Stimulated activated CD4-positive, alpha-beta T cell treated with anti-CD3 and anti-CD28 coated beads, Interleukin-1b, Interleukin-23, amount 100 ng/mL, for 24 hours (primary cell): ENCODE measurements at regions not wholly inside any gene's neighbourhood (a gene's known extent, or its start where the extent isn't known, plus 50 kb on each side); places are given as distances from the start of the nearest gene placed in this dataset.
A peak's percentile ranks its signal among the peaks of the same experiment; 100 is the strongest.

Source experiments
- DNase-seq, 4 experiments: peaks; one replicate each; pipeline ENCODE4 v3.0.0-alpha.2; 2020; ENCODE audit warnings: low read depth in 4 of 4, low spot score in 1 of 4

DNA sequence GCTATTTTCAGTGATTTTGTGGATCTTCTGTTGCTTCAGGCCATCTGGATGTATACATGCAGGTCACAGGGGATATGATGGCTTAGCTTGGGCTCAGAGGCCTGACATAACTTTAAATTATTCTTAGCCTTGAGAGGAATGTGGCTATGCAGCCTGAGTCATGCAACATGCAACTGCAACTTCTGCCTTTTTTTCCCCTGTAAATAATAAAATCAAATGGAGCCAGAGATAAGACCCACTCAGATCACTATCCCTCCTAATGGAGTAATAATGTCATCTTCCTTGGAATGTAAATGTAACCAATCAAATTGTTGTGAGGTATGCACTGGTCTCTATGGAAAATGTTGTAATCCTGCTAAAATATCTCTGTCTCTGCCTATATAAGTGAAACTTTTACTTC lies 54.9 kb downstream of the MAGEB17 start:
- no peak for DNase-seq

DNA sequence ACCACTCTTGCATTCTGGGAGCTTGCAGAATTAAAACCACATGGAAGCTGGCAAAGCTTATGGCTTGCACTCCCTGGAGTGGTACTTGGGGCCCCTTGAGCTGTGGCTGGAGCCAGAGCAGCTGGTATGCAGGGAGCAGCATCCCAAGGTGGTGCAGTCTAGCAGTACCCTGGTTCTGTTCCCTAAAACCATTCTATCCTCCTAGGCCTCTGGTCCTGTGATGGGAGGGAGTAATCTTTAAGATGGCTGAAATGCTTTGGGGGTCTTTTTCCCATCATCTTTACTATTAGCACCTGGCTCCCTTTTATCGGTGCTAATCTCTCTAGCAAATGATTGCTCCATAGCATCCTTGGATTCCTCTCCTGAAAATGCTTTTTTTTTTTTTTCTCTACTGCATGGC lies 56.1 kb downstream of the MAGEB17 start:
- no peak for DNase-seq

DNA sequence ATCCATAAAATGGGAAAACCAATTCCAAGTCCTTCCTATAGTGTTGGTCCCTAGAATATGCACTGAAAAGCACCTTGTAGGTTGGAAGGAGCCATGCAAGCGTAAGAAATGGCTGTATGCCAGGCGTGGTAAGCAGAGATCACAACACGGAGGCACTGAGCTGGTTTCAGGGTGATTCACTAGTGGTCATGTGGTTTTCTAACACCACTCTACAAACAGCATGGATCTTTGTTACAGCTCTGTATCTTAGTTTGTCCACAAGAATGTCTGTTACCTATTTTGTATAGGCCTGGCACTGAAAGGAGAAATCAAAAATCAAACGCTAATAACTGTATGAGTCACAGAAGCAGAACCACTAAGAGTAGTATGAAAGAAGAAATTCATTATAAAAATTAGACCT lies 71.9 kb downstream of the MAGEB17 start:
- DNase-seq, result peak in 1 of 4 experiments; percentile 0

DNA sequence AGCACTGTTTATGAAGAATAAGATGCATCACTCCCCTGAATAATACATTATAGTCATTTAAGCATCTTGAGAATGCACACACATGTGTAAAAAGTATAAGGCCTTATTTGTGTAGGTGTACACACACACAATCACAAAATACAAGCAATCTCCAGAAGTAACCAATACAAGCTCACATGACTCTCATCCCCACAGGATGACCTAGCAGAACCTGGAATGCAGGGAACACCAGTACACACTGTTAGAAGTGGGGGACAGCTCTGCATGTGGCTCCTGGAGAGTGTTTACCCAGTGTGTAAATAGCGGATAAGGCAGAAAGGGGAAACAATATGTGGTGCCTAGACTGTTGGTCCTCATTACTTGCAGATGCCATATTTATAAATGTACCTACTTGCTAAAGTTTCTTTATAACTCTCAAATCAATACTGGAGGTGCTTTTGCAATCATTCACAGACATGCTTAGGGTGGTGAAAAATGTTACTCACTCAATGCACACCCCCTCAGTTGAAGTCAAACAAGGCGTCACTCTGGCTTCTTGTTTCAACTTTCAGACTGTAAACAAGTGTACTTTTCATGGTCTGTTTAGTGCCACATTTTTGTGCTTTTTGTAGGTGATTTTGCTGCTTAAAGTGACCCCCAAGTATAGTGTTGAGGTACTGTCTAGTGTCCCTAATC lies 73.1 kb downstream of the MAGEB17 start:
- DNase-seq, result no peak

DNA sequence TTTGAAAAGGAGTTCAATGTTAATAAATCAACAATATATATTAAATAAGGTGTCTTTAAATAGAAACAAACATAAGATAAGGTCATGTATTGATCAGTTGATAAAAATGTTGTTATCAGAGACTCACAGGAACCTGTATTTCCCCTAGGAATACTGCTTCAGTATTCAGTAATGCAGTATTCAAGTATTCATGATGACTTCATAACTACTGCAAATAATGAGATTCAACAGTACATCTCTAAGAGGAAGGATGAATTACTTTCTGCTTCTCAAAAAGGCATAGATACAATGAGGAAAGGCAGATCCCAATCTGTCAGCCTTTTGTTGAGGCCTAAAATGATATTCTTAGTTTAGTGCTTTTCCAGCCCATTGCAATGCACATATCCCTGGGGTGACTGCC lies 73.7 kb downstream of the MAGEB17 start:
- DNase-seq, result no peak

DNA sequence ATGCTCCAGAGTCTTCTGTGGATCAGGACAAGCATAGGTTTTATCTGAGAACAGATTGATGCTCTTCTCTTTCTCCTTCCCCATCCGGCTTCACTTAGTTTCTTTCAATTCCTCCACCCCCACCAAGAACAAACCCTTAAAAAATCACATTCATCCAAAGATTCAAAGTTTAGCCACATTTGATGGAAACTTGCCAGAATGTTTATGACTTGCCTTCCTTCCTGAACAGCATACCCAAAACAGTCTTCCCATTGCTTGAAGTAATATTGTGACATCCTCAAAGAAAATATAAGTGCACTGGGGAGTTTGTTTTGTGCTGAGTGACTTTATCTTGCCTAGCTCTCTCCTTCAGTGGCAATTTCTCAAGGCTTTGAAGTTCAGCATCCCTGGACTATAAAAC lies 83.0 kb downstream of the MAGEB17 start:
- no peak for DNase-seq

DNA sequence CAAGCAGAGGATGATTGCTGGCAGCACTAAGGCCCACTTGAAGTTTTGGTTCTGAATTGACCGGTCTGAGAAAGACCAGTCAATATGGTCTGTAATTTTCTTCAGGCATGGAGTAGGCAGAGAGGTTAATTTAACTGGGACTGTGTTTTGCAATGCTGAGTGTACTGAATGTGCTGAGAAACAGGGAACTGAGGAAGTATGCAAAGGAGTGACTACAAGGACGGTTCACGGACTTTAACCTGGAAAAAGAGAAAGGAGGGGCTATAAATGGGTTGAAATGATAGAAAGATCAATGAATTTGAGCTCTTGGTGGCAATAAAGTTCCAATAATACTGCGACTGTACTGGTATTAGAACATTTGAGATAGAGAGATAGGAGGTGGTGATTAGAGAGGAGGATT lies 84.5 kb downstream of the MAGEB17 start:
- no peak for DNase-seq

DNA sequence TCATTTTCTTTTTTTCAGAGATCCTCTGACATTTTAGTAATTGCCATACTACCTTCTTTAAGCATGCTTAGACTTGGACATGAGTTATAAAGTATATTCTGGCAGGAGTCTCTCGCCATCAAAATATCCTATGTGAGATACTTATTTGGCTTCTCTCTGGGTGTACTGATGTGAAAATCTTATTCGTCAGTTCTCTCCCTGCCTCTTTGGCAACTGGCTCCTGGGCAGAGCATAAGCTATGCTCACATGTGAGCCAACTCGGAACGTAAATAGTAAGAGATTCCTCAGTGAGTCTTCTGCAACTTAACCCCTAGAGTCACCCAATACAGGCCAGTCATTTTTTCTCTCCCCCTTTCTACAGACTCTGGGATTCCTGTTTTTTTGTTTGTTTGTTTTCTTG lies 91.6 kb downstream of the MAGEB17 start:
- no peak for DNase-seq

DNA sequence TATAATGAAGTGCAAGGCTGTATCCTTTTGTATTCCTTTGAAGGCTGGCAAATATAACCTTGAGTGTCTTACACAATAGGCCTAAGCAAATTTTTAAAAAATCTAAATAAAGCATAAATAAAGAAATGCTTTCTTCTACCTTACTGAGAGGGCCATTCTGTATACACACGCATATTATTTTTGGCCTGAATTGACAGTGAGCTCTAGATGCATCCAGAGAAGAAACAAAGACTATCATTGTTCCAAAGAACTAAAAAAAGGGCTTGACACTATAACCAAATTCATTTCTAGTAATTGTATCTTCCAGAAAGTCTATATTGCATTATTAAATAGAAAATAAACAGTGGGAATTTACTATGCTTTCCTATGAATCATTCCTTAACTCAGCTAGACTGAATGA lies 100.2 kb downstream of the MAGEB17 start:
- no peak for DNase-seq

DNA sequence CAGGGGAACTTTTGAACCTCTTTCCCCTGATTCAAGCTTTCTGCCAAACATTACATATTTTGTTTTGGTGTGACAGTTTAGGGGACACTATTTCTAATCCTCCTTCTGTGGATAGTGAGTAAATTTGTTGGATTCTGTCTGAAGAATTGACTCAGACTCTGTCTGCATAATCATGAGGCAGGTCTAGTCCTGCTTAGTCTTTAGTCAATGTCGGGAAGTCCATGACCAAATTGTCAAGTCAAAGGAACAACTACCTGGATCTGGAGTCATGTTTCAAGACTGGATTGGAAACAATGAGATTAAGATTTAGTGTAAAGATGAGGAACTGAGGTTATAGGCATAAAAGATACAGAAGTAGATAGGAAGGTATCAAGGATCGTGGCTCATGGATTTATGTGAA lies 100.9 kb downstream of the MAGEB17 start:
- DNase-seq, result no peak

DNA sequence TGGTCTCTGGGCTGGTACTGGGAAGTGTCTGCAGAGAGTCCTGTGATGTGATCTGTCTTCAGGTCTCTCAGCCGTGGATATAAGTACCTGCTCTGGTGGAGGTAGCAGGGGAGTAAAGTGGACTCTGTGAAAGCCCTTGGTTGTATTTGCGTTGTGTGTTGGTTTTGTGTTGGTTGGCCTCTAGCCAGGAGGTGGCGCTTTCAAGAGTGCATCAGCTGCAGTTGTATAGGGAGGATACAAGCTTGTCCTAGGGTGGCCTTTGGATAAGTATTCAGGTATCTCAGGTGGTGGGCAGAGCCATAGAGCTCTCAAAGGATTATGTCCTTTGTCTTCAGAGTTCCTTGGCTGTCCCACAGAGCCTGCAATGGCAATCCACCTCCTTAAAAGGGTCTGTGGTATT lies 111.6 kb downstream of the MAGEB17 start:
- DNase-seq, result no peak

DNA sequence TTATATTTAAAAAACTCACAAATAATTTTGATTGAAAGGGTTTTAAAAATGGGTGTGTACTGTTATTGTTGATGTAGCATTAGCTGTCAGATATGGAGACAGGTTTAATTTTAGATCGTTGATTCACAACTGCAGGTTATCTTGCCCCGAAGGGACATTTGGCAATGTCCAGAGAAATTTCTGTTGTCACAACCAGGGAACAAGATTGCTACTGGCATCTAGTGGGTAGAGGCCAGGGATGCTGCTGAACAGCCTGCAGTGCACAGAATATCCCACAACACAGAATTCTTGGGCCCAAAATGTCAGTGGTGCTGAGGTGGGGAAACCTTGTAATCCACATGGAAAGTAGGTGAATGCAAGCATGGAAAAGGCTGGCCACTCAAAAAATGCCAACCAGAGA lies 114.9 kb downstream of the MAGEB17 start:
- no peak for DNase-seq

DNA sequence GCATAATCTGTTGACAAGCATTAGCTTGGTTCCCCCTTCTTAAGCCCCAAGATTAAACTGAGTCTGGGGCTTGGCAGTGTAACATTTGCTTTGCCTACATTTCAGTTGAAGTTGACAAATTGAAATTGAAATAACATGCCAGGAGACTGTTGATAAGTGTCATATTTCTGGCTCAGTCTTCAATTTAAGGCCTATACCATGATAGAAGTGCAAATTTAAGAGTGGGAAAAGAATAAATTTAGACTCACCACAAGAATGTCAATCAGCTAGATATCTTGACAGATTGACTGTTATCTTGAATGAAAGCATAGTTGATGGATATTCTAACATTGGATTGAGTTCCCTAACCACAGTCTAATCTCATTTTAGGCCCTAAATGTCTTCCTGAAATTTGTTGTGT lies 117.6 kb downstream of the MAGEB17 start:
- no peak for DNase-seq

DNA sequence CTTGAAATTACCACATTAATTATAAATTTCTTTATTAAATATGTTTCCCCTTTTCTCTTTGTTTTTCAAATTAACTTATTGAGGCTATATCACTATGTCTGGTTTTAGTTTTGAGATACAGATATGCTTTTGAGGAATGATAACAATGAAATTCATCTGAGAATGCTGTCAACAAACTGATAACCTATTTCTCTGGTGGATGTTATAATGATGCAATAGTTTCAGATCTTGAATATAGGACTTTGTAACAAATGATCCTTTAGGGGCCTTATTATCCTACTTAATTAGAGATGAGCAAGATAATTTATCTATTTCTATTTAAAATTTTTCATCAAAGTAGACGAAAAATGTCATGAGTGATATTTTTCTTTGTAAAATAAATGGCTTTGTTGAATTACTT lies 123.7 kb downstream of the MAGEB17 start:
- DNase-seq, result no peak

DNA sequence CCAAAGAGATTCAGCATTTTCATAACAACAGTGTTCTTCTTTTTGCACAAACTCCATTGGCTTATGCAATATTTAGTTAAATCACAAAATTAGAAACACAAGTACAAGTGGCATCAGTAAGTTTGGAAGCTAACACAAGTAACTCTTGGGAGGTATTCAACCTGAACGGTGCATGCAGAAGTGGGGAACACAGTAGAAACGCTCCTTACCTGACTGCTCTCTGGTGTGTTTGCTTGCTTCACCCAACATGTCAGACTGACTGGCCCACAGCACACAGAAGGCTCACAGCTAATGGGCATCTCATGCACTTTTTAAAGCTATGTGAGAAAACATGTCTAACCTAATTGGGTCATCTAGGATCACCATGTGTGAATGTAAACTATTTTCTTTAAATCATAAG lies 133.6 kb downstream of the MAGEB17 start:
- DNase-seq, result no peak

DNA sequence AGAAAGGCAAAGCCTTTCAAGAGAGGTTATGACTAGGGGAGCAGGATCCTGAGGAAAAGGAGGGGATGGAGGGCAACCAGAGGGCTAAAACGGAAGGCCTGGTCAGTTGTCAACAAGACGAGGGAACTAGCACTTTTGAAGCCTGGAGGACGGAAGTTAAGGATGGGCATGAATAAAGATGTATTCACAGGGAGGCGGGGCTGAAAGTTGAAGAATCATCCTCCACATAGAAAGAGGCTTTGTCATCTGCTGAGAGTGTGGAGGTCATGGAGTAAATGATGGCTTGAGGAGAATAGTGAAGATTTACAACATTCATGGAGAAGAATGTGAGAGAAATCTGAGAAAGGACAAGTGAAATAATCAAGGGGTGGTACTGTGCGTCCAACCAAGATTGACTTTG lies 137.5 kb downstream of the MAGEB17 start:
- DNase-seq, result no peak

DNA sequence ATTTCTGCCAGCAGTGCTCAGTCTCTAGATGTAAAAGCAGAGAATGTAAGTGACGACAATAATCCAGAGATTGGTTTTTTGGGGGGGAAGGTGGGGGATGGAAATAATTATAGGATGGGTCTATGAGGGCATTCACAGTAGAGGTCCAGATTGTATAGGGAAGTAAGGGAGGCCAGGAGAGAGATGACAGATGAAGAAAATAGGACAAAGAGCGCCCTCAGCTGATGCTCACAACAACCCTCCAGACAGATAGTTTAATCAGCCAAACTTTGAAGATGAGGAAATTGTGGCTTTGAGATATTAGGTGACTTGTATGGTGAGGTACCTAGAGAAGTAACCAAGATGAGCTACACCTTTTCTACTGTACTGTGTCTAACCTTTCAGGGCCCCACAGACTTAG lies 137.9 kb downstream of the MAGEB17 start:
- DNase-seq, result no peak

DNA sequence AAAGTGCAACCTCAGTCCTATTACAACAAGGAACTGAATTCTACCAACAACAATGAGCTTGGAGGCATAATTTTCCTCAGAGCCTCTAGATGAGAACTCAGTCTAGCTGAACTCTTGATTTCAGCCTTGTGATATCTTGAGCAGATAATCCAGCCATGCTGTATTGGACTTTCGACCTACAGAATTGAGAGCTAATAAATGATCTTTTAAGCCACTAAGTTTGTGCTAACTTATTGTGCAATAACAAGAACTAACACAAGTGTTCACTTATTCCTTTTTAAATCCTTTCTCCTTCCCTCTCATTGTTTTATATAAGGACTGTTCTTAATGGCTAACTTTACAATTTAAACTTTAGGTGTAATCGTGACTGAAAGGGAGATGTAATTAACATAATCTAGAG lies 140.7 kb downstream of the MAGEB17 start:
- DNase-seq, result no peak

DNA sequence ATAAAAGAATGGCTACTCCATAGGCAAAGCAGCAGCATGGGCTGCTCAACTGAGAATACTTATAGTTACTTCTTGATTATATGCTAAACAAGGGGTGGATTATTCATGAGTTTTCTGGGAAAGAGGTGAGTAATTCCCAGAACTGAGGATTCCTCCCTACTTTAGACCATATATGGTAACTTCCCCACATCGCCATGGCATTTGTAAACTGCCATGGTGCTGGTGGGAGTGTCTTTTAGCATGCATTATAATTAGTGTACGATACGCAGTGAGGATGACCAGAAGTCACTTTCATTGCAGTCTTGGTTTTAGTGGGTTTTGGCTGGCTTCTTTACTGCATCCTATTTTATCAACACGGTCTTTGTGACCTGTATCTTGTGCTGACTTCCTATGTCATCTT lies 141.5 kb downstream of the MAGEB17 start:
- DNase-seq, result no peak

DNA sequence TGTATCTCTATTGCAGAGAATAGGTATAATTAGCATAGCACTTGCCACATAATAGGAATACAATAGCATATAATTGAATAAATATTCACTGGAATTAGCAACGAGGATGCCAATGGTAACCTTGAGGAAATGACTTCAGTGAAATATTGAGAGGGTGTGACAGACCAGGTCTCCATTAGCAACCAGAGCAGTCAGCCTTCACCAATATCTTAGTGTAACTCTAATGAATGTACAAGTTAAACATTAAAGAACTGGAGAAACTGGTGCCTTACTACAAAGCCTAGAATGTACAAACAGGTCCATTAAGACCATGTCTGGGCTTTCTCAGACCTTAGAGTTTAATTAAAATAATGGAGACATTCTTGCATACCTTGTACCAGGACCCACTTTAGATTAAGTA lies 143.0 kb downstream of the MAGEB17 start:
- no peak for DNase-seq

DNA sequence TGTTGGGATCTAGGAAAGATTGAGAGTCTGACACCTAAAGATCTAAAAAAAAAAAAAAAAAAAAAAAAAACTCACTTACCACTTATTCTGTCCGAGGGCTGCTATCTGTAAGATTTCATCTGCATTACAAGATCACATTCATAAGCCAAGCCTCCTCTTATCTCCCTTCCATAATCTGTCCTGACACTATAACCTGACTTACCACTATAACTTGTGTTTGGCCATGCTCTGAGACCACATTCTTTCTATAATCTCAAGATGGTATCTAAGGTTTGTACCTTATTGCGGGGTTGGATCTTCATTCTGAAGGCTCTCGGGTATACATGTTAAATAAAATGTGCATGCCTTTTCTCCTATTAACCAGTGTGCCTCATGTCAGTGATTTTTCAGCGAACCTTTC lies 144.4 kb downstream of the MAGEB17 start:
- no peak for DNase-seq

DNA sequence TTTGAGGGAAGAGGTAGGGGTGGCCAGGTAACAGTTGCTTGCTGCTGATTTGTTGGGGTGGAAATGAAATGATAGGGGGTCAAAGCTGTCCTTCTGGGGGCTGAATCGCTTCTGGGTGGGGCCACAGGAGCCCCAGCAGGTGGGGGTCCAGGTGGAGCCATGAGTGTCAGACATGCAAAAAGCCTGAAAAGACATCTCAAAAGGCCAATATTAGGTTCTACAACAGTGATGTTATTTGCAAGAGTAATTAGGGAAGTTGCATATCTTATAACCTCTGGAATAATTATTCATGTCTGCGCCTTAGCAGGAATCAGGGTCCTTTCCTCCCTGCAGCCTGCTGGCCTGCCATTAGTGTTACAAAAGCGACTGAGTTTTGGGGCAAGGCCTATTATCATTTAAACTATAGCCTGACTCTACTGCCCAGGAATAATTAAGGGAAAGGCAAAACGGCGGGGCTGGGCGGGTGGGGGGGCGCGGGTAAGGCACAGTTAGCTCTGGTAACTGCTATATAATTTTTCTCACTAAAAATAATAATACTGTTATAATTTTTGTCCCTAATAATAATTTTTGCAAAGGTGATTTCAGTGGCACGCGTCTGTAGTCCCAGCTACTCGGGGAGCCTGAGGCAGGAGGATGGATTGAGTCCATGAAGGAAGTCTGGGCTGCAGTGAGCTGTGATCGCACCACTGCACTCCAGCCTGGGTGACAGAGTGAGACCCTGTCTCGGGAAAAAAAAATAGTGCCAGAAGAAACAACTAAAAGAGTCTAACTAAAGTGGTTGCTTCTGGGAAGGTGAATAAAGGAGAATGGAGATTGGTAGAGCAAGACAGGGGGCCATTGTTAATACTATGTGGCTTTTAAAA lies 145.7 kb downstream of the MAGEB17 start:
- no peak for DNase-seq

DNA sequence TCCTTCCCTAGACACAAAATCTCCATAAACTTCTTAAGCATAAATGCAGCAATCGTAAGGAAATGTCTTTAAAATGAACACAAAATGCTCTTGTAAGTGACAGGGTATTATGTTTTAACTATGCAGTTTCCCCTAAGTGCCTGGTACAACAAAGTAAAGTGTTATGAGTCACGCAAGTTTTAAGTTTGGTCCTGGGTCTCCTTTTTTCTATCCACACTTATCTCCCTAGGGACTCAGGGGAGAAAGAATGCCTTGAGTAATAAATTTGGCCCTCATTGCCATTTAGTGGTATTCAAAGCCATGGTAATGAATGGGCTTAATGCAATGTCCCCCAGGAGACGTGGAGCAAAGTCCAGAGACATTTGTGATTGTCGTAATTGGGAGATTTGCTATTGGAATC lies 149.1 kb downstream of the MAGEB17 start:
- DNase-seq, result no peak
